ENCODE measurements at regions not wholly inside any gene's neighbourhood (a gene's known extent, or its start where the extent isn't known, plus 50 kb on each side); places are given as distances from the start of the nearest gene placed in this dataset.

DNA sequence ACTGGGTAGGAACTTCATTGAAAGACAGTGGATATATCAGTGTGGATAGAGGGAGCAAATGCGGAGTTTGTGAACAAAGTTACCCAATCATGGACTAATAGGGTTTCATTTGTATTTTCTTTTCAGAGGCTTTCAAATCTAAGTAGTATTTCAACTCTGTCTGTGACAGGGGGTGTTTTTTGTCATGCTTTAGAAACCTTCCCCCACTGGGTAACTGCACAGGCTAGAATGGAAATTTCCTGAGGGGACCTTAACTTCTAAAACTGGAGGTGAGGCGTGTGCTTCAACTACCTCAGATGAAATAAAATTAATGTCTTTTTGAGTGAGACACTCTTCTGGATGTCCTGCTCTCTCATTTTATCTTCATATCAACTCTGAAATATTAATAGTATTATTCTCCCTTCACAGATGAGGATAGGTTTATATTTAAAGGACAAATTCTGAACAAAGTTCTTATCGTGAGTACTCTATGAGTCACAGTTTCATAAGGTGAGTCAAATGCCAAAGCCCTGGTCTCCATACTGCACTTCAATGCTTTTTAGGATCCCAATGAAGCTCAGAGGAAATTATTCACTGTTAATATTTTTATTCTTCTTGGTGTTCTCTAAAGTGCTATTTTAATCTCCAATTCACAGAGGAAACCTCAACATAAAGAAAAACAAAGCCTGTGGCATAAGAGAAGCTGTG is 770.6 kb downstream of the CCSER2 start:
- no peaks in the 10 kb centered on the region for H3K9me3 ChIP-seq
- DNase-seq, result no peak
- TF ChIP-seq, protein P1, sequence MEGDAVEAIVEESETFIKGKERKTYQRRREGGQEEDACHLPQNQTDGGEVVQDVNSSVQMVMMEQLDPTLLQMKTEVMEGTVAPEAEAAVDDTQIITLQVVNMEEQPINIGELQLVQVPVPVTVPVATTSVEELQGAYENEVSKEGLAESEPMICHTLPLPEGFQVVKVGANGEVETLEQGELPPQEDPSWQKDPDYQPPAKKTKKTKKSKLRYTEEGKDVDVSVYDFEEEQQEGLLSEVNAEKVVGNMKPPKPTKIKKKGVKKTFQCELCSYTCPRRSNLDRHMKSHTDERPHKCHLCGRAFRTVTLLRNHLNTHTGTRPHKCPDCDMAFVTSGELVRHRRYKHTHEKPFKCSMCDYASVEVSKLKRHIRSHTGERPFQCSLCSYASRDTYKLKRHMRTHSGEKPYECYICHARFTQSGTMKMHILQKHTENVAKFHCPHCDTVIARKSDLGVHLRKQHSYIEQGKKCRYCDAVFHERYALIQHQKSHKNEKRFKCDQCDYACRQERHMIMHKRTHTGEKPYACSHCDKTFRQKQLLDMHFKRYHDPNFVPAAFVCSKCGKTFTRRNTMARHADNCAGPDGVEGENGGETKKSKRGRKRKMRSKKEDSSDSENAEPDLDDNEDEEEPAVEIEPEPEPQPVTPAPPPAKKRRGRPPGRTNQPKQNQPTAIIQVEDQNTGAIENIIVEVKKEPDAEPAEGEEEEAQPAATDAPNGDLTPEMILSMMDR (IDR thresholded peaks at IDR 0.05), result no peak
- no peak for TF ChIP-seq POLR2A (IDR thresholded peaks at IDR 0.05)
- WGBS, 2 donors, result 70 to 80% methylated on average over 3 of the region's 3 CpGs
- H3K4me3 ChIP-seq, result no peak overlapping the region
- intact Hi-C loops (cut with DNase I), result no loop called here
- H3K4me1 ChIP-seq, result no peaks in the 10 kb centered on the region
- no peak overlapping the region for H3K27ac ChIP-seq
- H3K27me3 ChIP-seq, result no peaks in the 10 kb centered on the region
- no peaks in the 10 kb centered on the region for H3K36me3 ChIP-seq

GRCh38 chr10:85100495-85100894 is 772.1 kb downstream of the CCSER2 start:
- intact Hi-C loops (cut with DNase I), result no loop called here
- TF ChIP-seq POLR2A (IDR thresholded peaks at IDR 0.05), result no peak
- H3K4me1 ChIP-seq, result no peaks in the 10 kb centered on the region
- no peaks in the 10 kb centered on the region for H3K27me3 ChIP-seq
- no peaks in the 10 kb centered on the region for H3K9me3 ChIP-seq
- no peak for DNase-seq
- H3K4me3 ChIP-seq, result no peak overlapping the region
- no peak overlapping the region for H3K27ac ChIP-seq
- no peaks in the 10 kb centered on the region for H3K36me3 ChIP-seq

DNA sequence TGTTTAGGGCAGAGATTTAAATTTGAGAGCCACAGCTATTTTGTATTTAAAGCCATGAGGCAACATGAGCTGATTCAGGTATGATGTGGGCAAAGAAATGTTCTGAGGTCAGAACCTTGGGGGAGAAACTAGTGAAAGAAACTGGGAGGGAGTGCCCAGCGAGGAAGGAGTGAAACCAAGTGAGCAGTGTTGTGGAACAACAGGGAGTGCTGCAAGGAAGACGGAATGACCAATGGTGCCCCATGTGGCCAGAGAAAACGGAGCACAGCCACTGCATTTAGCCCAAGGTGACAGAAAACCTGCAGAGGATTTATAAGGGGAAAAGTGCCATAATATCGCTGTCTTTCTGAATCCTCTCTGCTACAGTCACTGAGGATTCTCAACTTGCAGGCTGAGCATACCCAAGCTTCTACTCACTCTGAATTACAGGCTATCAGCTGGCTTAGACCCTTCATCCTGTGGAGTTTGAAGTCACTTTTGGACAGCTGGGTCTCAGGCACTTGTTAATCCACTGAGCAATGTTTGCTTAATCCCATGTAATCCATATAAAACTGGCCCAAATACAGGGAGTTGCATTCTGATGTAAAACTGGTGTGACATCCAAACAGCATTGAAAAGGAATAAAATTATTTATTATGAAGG is 777.3 kb downstream of the CCSER2 start:
- H3K4me3 ChIP-seq, result no peak overlapping the region
- H3K9me3 ChIP-seq, result no peaks in the 10 kb centered on the region
- H3K36me3 ChIP-seq, result no peaks in the 10 kb centered on the region
- TF ChIP-seq POLR2A (IDR thresholded peaks at IDR 0.05), result no peak
- 34 to 66% methylated on average over 4 of the region's 4 CpGs for WGBS, 2 donors
- intact Hi-C loops (cut with DNase I), result no loop called here
- H3K4me1 ChIP-seq, result no peaks in the 10 kb centered on the region
- no peak overlapping the region for H3K27ac ChIP-seq
- H3K27me3 ChIP-seq, result no peaks in the 10 kb centered on the region
- no peak for DNase-seq

DNA sequence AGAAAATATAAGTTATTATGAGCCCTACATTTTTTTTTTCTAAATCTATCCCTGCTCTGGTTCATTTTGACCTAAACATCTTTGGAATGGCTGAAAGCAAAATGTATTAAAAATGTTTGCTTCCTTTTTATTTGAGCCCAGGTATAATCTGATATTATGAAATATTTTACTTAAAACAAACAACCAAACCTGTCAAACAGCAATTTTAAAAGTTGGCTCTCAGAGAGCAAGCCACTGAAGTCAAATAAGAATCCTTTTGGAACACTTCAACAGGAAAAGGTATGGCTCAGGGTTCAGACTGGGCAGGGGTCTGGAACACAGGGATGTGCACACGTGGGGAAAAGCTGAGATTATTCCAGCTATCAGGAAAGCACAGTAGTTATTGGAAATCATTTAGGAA is 782.9 kb downstream of the CCSER2 start:
- Histone ChIP-seq H3K27me3 (no peaks in the 10 kb centered on the region), H3K36me3 (no peaks in the 10 kb centered on the region), H3K9me3 (no peaks in the 10 kb centered on the region), H3K4me3 (no peak overlapping the region), H3K4me1 (no peaks in the 10 kb centered on the region), H3K27ac (no peak overlapping the region)
- intact Hi-C loops (cut with DNase I), result no loop called here
- TF ChIP-seq, protein P1 (IDR thresholded peaks at IDR 0.05), result no peak
- no peak for TF ChIP-seq POLR2A (IDR thresholded peaks at IDR 0.05)
- whole genome bisulfite sequencing, 2 donors, result 35 to 63% methylated on average over 1 of the region's 1 CpG
- no peak for DNase-seq

- H3K4me3 ChIP-seq, result no peak overlapping the region
- 34 to 75% methylated on average over 3 of the region's 3 CpGs for WGBS, 2 donors
- H3K4me1 ChIP-seq, result no peaks in the 10 kb centered on the region
- TF ChIP-seq, protein P1 (IDR thresholded peaks at IDR 0.05), result no peak
- TF ChIP-seq POLR2A (IDR thresholded peaks at IDR 0.05), result no peak
- no peaks in the 10 kb centered on the region for H3K27me3 ChIP-seq
- no peak for DNase-seq
- H3K27ac ChIP-seq, result no peak overlapping the region
- peaks cover 0 to 6% (median 0%) of the 10 kb centered on the region in 3 donors for H3K9me3 ChIP-seq
- intact Hi-C loops (cut with DNase I), result no loop called here
- no peaks in the 10 kb centered on the region for H3K36me3 ChIP-seq
Observed at GRCh38 chr10:85124603-85125051, 796.2 kb downstream of the CCSER2 start.

DNA sequence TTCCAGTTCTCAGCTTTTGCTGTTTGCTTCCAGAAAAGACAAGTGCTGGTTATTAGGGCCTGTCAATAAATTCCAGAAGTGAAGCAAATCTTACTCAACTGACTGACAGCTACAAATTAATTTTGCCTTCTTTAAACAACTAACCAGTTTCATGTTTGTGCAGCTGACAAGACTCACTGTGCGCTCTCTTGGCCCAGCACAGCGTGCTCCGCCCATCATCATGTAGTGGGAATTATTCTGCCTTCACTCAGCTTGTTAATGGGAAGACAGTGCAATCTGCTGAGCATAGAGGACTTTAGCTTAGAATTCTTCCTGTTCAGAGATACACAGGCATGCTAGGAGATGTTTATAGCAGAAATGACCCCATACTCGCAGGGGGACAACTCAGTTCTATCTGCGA is 808.9 kb downstream of the CCSER2 start:
- H3K4me1 ChIP-seq, result no peaks in the 10 kb centered on the region
- 74% methylated on average over 5 of the region's 5 CpGs for WGBS, 2 donors
- TF ChIP-seq POLR2A (IDR thresholded peaks at IDR 0.05), result no peak
- TF ChIP-seq, protein P1 (IDR thresholded peaks at IDR 0.05), result no peak
- no peak overlapping the region for H3K4me3 ChIP-seq
- H3K27me3 ChIP-seq, result no peaks in the 10 kb centered on the region
- intact Hi-C loops (cut with DNase I), result no loop called here
- DNase-seq, result no peak
- no peaks in the 10 kb centered on the region for H3K9me3 ChIP-seq
- H3K36me3 ChIP-seq, result no peaks in the 10 kb centered on the region
- H3K27ac ChIP-seq, result no peak overlapping the region
